Activated B cell treated with CpG ODN at 0.5 μM for 24 hours (primary cell): ENCODE measurements at regions not wholly inside any gene's neighbourhood (a gene's known extent, or its start where the extent isn't known, plus 50 kb on each side); places are given as distances from the start of the nearest gene placed in this dataset.

Experiments used
- ATAC-seq: fragments of 200-7000 bp; cut with Tn5 transposase; one replicate; pipeline ENCODE4 v1.10.0; 2021; ENCODE audit warnings: low read depth, mild to moderate bottlenecking, moderate library complexity
- CTCF ChIA-PET: fragments of 350-600 bp; sonication (Branson Sonifier 250); formaldehyde crosslinking; loops from one replicate; lab custom pipeline; 2021; ENCODE audit warnings: antibody characterized with exemption; lab: Charles Lee
- POLR2A ChIA-PET: fragments of 350-600 bp; sonication (Branson Sonifier 250); formaldehyde crosslinking; loops from one replicate; lab custom pipeline; 2021; ENCODE audit warnings: antibody characterized with exemption; lab: Charles Lee
- DNase-seq: peaks from one replicate; pipeline ENCODE4 v3.0.0; 2022
- H3K27ac Mint-ChIP-seq: one replicate; pipeline ENCODE4 v1.8.0; 2020; ENCODE audit warnings: mixed read lengths
- H3K27me3 Mint-ChIP-seq: one replicate; pipeline ENCODE4 v1.8.0; 2021; ENCODE audit warnings: mixed read lengths
- H3K36me3 Mint-ChIP-seq: one replicate; pipeline ENCODE4 v1.8.0; 2021; ENCODE audit warnings: low read depth, mixed read lengths
- H3K4me1 Mint-ChIP-seq: one replicate; pipeline ENCODE4 v1.8.0; 2021; ENCODE audit warnings: mixed read lengths
- H3K4me3 Mint-ChIP-seq: one replicate; pipeline ENCODE4 v1.8.0; 2020; ENCODE audit warnings: mild to moderate bottlenecking, mixed read lengths
- H3K9me3 Mint-ChIP-seq: one replicate; pipeline ENCODE4 v1.8.0; 2020; ENCODE audit warnings: mixed read lengths
- CTCF ChIP-seq: fragments of 200-600 bp; IDR thresholded peaks from one replicate; pipeline ENCODE4 v1.8.0; 2022; ENCODE audit warnings: antibody characterized with exemption, mild to moderate bottlenecking
- intact Hi-C: fragments of 100-400 bp; cut with micrococcal nuclease; formaldehyde crosslinking; loops from one replicate; pipeline ENCODE4 v1.15.1; 2024

- no peak for DNase-seq
- intact Hi-C loops: no loop called here
These were observed 140.9 kb upstream of the IQSEC1 start for GRCh38 chr3:13213911-13214846.

GRCh38 chr3:13213490-13213889 is 140.3 kb upstream of the IQSEC1 start:
- TF ChIP-seq CTCF: no peak
- no peak overlapping the region for H3K27ac Mint-ChIP-seq

More at GRCh38 chr3:13213911-13214846, 140.9 kb upstream of the IQSEC1 start:
- H3K9me3 Mint-ChIP-seq: no peaks in the 10 kb centered on the region
- CTCF ChIA-PET: no interaction called here
- POLR2A ChIA-PET: no interaction called here
- no peak for ATAC-seq
- H3K4me1 Mint-ChIP-seq: no peaks in the 10 kb centered on the region
- H3K27me3 Mint-ChIP-seq: peaks cover 32% of the 10 kb centered on the region
- no peak overlapping the region for H3K27ac Mint-ChIP-seq
- no peak overlapping the region for H3K4me3 Mint-ChIP-seq
- TF ChIP-seq CTCF: no peak
- no peaks in the 10 kb centered on the region for H3K36me3 Mint-ChIP-seq

GRCh38 chr3:13211605-13212210 is 138.5 kb upstream of the IQSEC1 start:
- Mint-ChIP-seq H3K4me1 (no peaks in the 10 kb centered on the region), H3K27ac (no peak overlapping the region), H3K9me3 (no peaks in the 10 kb centered on the region), H3K36me3 (no peaks in the 10 kb centered on the region), H3K4me3 (no peak overlapping the region), H3K27me3 (peaks cover 30% of the 10 kb centered on the region)
- CTCF ChIA-PET: no interaction called here
- DNase-seq (no peak), ATAC-seq (no peak)
- no peak for TF ChIP-seq CTCF
- intact Hi-C loops: no loop called here
- POLR2A ChIA-PET: no interaction called here

More at GRCh38 chr3:13213490-13213889, 140.3 kb upstream of the IQSEC1 start:
- Mint-ChIP-seq H3K27me3 (peaks cover 27% of the 10 kb centered on the region), H3K4me1 (no peaks in the 10 kb centered on the region), H3K4me3 (no peak overlapping the region), H3K9me3 (no peaks in the 10 kb centered on the region), H3K36me3 (no peaks in the 10 kb centered on the region)
- ChIA-PET CTCF (no interaction called here), POLR2A (no interaction called here)
- DNase-seq (no peak), ATAC-seq (no peak)
- intact Hi-C loops: no loop called here

- POLR2A ChIA-PET: no interaction called here
- CTCF ChIA-PET: no interaction called here
- H3K4me1 Mint-ChIP-seq: no peaks in the 10 kb centered on the region
- DNase-seq (no peak), ATAC-seq (no peak)
- no peak overlapping the region for H3K4me3 Mint-ChIP-seq
- H3K36me3 Mint-ChIP-seq: no peaks in the 10 kb centered on the region
- no peaks in the 10 kb centered on the region for H3K9me3 Mint-ChIP-seq
- peaks cover 37% of the 10 kb centered on the region for H3K27me3 Mint-ChIP-seq
- TF ChIP-seq CTCF: no peak
- intact Hi-C loops: no loop called here
- no peak overlapping the region for H3K27ac Mint-ChIP-seq
These were observed 137.2 kb upstream of the IQSEC1 start for GRCh38 chr3:13210221-13210975.

- Mint-ChIP-seq H3K4me1 (peaks cover under 1% of the 10 kb centered on the region), H3K27ac (no peak overlapping the region), H3K36me3 (no peaks in the 10 kb centered on the region), H3K9me3 (no peaks in the 10 kb centered on the region), H3K27me3 (peaks cover 36% of the 10 kb centered on the region), H3K4me3 (no peak overlapping the region)
- ChIA-PET POLR2A (no interaction called here), CTCF (no interaction called here)
- TF ChIP-seq CTCF: no peak
- ATAC-seq (no peak), DNase-seq (no peak)
- intact Hi-C loops: no loop called here
These were observed 136.4 kb upstream of the IQSEC1 start for GRCh38 chr3:13209634-13209997.
